ENCODE measurements at regions not wholly inside any gene's neighbourhood (a gene's known extent, or its start where the extent isn't known, plus 50 kb on each side); places are given as distances from the start of the nearest gene placed in this dataset.

GRCh38 chr11:42054351-42054900 lies 595.0 kb upstream of the LRRC4C start:
- no peak for DNase-seq

GRCh38 chr11:42055606-42056005 lies 596.2 kb upstream of the LRRC4C start:
- no peak for DNase-seq

- DNase-seq, result no peak
Observed at GRCh38 chr11:42058794-42059193, 599.3 kb upstream of the LRRC4C start.

- DNase-seq, result no peak
Observed at GRCh38 chr11:42065199-42065598, 605.7 kb upstream of the LRRC4C start.

GRCh38 chr11:42066113-42066512 lies 606.7 kb upstream of the LRRC4C start:
- DNase-seq, result no peak

- no peak for DNase-seq
Observed at GRCh38 chr11:42074306-42074705, 614.9 kb upstream of the LRRC4C start.

- DNase-seq, result no peak
Observed at GRCh38 chr11:42075180-42075579, 615.7 kb upstream of the LRRC4C start.

- no peak for DNase-seq
Observed at GRCh38 chr11:42077794-42078193, 618.3 kb upstream of the LRRC4C start.

GRCh38 chr11:42085736-42086135 lies 626.3 kb upstream of the LRRC4C start:
- DNase-seq, result no peak

- no peak for DNase-seq
Observed at GRCh38 chr11:42093541-42093940, 634.1 kb upstream of the LRRC4C start.

- no peak for DNase-seq
Observed at GRCh38 chr11:42098075-42098474, 638.6 kb upstream of the LRRC4C start.

- no peak for DNase-seq
Observed at GRCh38 chr11:42112866-42113265, 653.4 kb upstream of the LRRC4C start.

- DNase-seq, result no peak
Observed at GRCh38 chr11:42114927-42115326, 655.5 kb upstream of the LRRC4C start.

GRCh38 chr11:42138454-42138853 lies 679.0 kb upstream of the LRRC4C start:
- no peak for DNase-seq

GRCh38 chr11:42145311-42145710 lies 685.9 kb upstream of the LRRC4C start:
- no peak for DNase-seq

GRCh38 chr11:42161886-42162285 lies 702.4 kb upstream of the LRRC4C start:
- DNase-seq, result no peak

GRCh38 chr11:42169191-42169590 lies 709.7 kb upstream of the LRRC4C start:
- no peak for DNase-seq

- DNase-seq, result no peak
Observed at GRCh38 chr11:42170601-42171000, 711.1 kb upstream of the LRRC4C start.

- DNase-seq, result no peak
Observed at GRCh38 chr11:42171046-42171445, 711.6 kb upstream of the LRRC4C start.

- no peak for DNase-seq
Observed at GRCh38 chr11:42172441-42172840, 713.0 kb upstream of the LRRC4C start.

GRCh38 chr11:42175203-42175602 lies 715.8 kb upstream of the LRRC4C start:
- no peak for DNase-seq

GRCh38 chr11:42179216-42179615 lies 719.8 kb upstream of the LRRC4C start:
- no peak for DNase-seq

GRCh38 chr11:42195289-42196013 lies 736.0 kb upstream of the LRRC4C start:
- no peak for DNase-seq

- no peak for DNase-seq
Observed at GRCh38 chr11:42200311-42200710, 740.9 kb upstream of the LRRC4C start.

- no peak for DNase-seq
Observed at GRCh38 chr11:42201603-42202148, 742.2 kb upstream of the LRRC4C start.
